ENCODE measurements at regions not wholly inside any gene's neighbourhood (a gene's known extent, or its start where the extent isn't known, plus 50 kb on each side); places are given as distances from the start of the nearest gene placed in this dataset.
"Not testable (repeated sequence)": the region's sequence is repeated elsewhere in the genome, so short reads cannot be mapped to it uniquely, and the experiment has no call there.

- TF ChIP-seq POLR2A (IDR thresholded peaks at IDR 0.05; ENCODE audit: low read length); GATA1 (IDR thresholded peaks at IDR 0.05; ENCODE audit: low read depth, low read length): not testable (repeated sequence)
Observed at GRCh38 chr1:149240530-149240929, 137.2 kb upstream of the NBPF9 start.
